IMR-90 (cell line): ENCODE measurements at regions not wholly inside any gene's neighbourhood (a gene's known extent, or its start where the extent isn't known, plus 50 kb on each side); places are given as distances from the start of the nearest gene placed in this dataset.

Experiments used
- ATAC-seq: fragments of 200-7000 bp; cut with Tn5 transposase; 2 replicates; pipeline ENCODE4 v1.9.1; 2020; ENCODE audit warnings: low read depth, mild to moderate bottlenecking, moderate library complexity
- BruUV-seq: library from RNA; stranded (reverse); fragments of 400-500 nt; replicated peaks from 2 replicates; lab custom pipeline; 2021; lab: Mats Ljungman, UMichigan
- CTCF ChIA-PET: fragments of 300-600 bp; formaldehyde crosslinking; extraction: SDS; loops from one replicate; lab custom pipeline; 2021; ENCODE audit warnings: antibody characterized with exemption; lab: Yijun Ruan, JAX
- POLR2A ChIA-PET: fragments of 300-600 bp; sonication (Branson Sonifier 250); formaldehyde crosslinking; loops from one replicate; lab custom pipeline; 2022; ENCODE audit warnings: antibody characterized with exemption; ENCODE audit not compliant: unreplicated experiment; lab: Charles Lee
- DNase-seq: peaks from one replicate; pipeline ENCODE4 v3.0.0; 2013
- H2AFZ ChIP-seq: replicated peaks from 2 replicates; pipeline ENCODE3; 2013; ENCODE audit warnings: low read length, mild to moderate bottlenecking; ENCODE audit not compliant: poor library complexity
- H2AK5ac ChIP-seq: 2 replicates; pipeline ENCODE4 v1.6.1; 2013; ENCODE audit warnings: low read depth, low read length, inconsistent platforms
- H2AK9ac ChIP-seq: replicated peaks from 2 replicates; pipeline ENCODE3; 2013; ENCODE audit warnings: mild to moderate bottlenecking, low read depth, low read length, moderate library complexity; ENCODE audit not compliant: poor library complexity
- H2BK120ac ChIP-seq: 2 replicates; pipeline ENCODE4 v1.6.1; 2013; ENCODE audit warnings: low read depth, low read length, inconsistent platforms
- H2BK15ac ChIP-seq: 3 replicates; pipeline ENCODE4 v1.6.1; 2013; ENCODE audit warnings: low read depth, low read length, inconsistent platforms
- H2BK20ac ChIP-seq: 2 replicates; pipeline ENCODE4 v1.6.1; 2013; ENCODE audit warnings: low read depth, mild to moderate bottlenecking, inconsistent platforms, low read length, moderate library complexity
- H2BK5ac ChIP-seq: 2 replicates; pipeline ENCODE4 v1.6.1; 2013; ENCODE audit warnings: mild to moderate bottlenecking, low read depth, low read length, inconsistent platforms; ENCODE audit not compliant: poor library complexity, severe bottlenecking
- H3K14ac ChIP-seq: replicated peaks from 2 replicates; pipeline ENCODE4 v1.6.1; 2013; ENCODE audit warnings: low read depth, low read length, inconsistent platforms
- H3K18ac ChIP-seq: 2 replicates; pipeline ENCODE4 v1.6.1; 2013; ENCODE audit warnings: low read depth, low read length, control low read depth
- H3K23ac ChIP-seq: 2 replicates; pipeline ENCODE4 v1.6.1; 2013; ENCODE audit warnings: low read depth, low read length, inconsistent platforms
- H3K27ac ChIP-seq: 2 replicates; pipeline ENCODE4 v1.5.1; 2013; ENCODE audit warnings: mild to moderate bottlenecking, control low read depth, low read length; ENCODE audit not compliant: insufficient read depth
- H3K27me3 ChIP-seq: 2 replicates; pipeline ENCODE4 v1.6.1; 2013; ENCODE audit warnings: low read length; ENCODE audit not compliant: control insufficient read depth, insufficient read depth
- H3K36me3 ChIP-seq: 2 replicates; pipeline ENCODE4 v1.6.1; 2013; ENCODE audit warnings: low read length, mixed read lengths; ENCODE audit not compliant: control insufficient read depth, insufficient read depth
- H3K4ac ChIP-seq: 2 replicates; pipeline ENCODE4 v1.6.1; 2013; ENCODE audit warnings: low read depth, low read length, inconsistent platforms
- H3K4me1 ChIP-seq: 2 replicates; pipeline ENCODE4 v1.6.1; 2013; ENCODE audit warnings: low read length, mixed read lengths; ENCODE audit not compliant: control insufficient read depth, insufficient read depth
- H3K4me2 ChIP-seq: 2 replicates; pipeline ENCODE4 v1.6.1; 2013; ENCODE audit warnings: low read depth, mild to moderate bottlenecking, control low read depth, low read length, moderate library complexity
- H3K4me3 ChIP-seq: 2 replicates; pipeline ENCODE4 v1.5.1; 2013; ENCODE audit warnings: low read depth, mild to moderate bottlenecking, control low read depth, low read length, moderate library complexity; ENCODE audit not compliant: insufficient read depth
- H3K56ac ChIP-seq: 2 replicates; pipeline ENCODE4 v1.6.1; 2013; ENCODE audit warnings: low read length, inconsistent platforms; ENCODE audit not compliant: insufficient read depth; ENCODE audit errors: extremely low read depth
- H3K79me1 ChIP-seq, 2 experiments: 2 replicates each; pipeline ENCODE4 v1.6.1; 2013; ENCODE audit warnings: low read length in 2 of 2, inconsistent platforms in 1 of 2, low read depth in 1 of 2
- H3K9ac ChIP-seq: 2 replicates; pipeline ENCODE4 v1.6.1; 2013; ENCODE audit warnings: low read depth, low read length, control low read depth
- H3K9me1 ChIP-seq: 2 replicates; pipeline ENCODE4 v1.6.1; 2013; ENCODE audit warnings: low read length, inconsistent platforms; ENCODE audit not compliant: insufficient read depth
- H3K9me3 ChIP-seq: 2 replicates; pipeline ENCODE4 v1.6.1; 2013; ENCODE audit warnings: low read length; ENCODE audit not compliant: control insufficient read depth, insufficient read depth
- H4K20me1 ChIP-seq: 2 replicates; pipeline ENCODE4 v1.6.1; 2013; ENCODE audit warnings: low read length, inconsistent platforms; ENCODE audit not compliant: insufficient read depth
- H4K5ac ChIP-seq: 2 replicates; pipeline ENCODE4 v1.6.1; 2013; ENCODE audit warnings: mild to moderate bottlenecking, low read depth, low read length, control low read depth
- H4K8ac ChIP-seq, 2 experiments: 2 replicates each; pipeline ENCODE4 v1.6.1; 2013; ENCODE audit warnings: low read depth in 2 of 2, low read length in 2 of 2, control low read depth in 1 of 2, inconsistent platforms in 1 of 2
- H4K91ac ChIP-seq: 2 replicates; pipeline ENCODE4 v1.6.1; 2013; ENCODE audit warnings: low read depth, low read length, inconsistent platforms; ENCODE audit not compliant: insufficient read depth
- BHLHE40 ChIP-seq: fragments of 150-350 bp; IDR thresholded peaks from 2 replicates; pipeline ENCODE4 v1.6.1; 2016; ENCODE audit warnings: mild to moderate bottlenecking, low read depth, low read length
- CHD1 ChIP-seq: IDR thresholded peaks from 2 replicates; pipeline ENCODE4 v1.6.1; 2012; ENCODE audit warnings: low read depth, low read length, improper control_type of control experiment
- CTCF ChIP-seq: conservative IDR thresholded peaks from 2 replicates; pipeline ENCODE4 v1.5.1; 2012; ENCODE audit warnings: mild to moderate bottlenecking, low read depth, low read length, improper control_type of control experiment
- ELK1 ChIP-seq: fragments of 150-350 bp; IDR thresholded peaks from 2 replicates; pipeline ENCODE4 v1.6.1; 2016; ENCODE audit warnings: low read depth, mild to moderate bottlenecking, low read length, moderate library complexity, borderline replicate concordance
- FOS ChIP-seq: fragments of 150-350 bp; IDR thresholded peaks from 2 replicates; pipeline ENCODE4 v1.6.1; 2016; ENCODE audit warnings: low read depth, low read length
- MAFK ChIP-seq: IDR thresholded peaks from 2 replicates; pipeline ENCODE4 v1.6.1; 2012; ENCODE audit warnings: low read depth, low read length, improper control_type of control experiment
- MAZ ChIP-seq: IDR thresholded peaks from 2 replicates; pipeline ENCODE4 v1.6.1; 2012; ENCODE audit warnings: low read depth, mild to moderate bottlenecking, low read length, improper control_type of control experiment, moderate library complexity, borderline replicate concordance
- MXI1 ChIP-seq: IDR thresholded peaks from 2 replicates; pipeline ENCODE4 v1.6.1; 2012; ENCODE audit warnings: low read depth, mild to moderate bottlenecking, low read length, moderate library complexity, borderline replicate concordance
- NFE2L2 ChIP-seq: fragments of 150-350 bp; IDR thresholded peaks from 2 replicates; pipeline ENCODE4 v1.6.1; 2016; ENCODE audit warnings: low read depth, mild to moderate bottlenecking, low read length
- POLR2A ChIP-seq: IDR thresholded peaks from 2 replicates; pipeline ENCODE4 v1.6.1; 2012; ENCODE audit warnings: mild to moderate bottlenecking, low read depth, low read length
- RAD21 ChIP-seq: IDR thresholded peaks from 2 replicates; pipeline ENCODE4 v1.6.1; 2012; ENCODE audit warnings: low read length, improper control_type of control experiment
- RFX5 ChIP-seq: IDR thresholded peaks from 2 replicates; pipeline ENCODE4 v1.8.0; 2012; ENCODE audit warnings: low read depth, mild to moderate bottlenecking, low read length, moderate library complexity
- SMC3 ChIP-seq: fragments of 150-350 bp; IDR thresholded peaks from 2 replicates; pipeline ENCODE4 v1.6.1; 2016; ENCODE audit warnings: low read depth, mild to moderate bottlenecking, antibody characterized with exemption, low read length, moderate library complexity
- USF2 ChIP-seq: fragments of 150-350 bp; IDR thresholded peaks from 2 replicates; pipeline ENCODE4 v1.6.1; 2017; ENCODE audit warnings: mild to moderate bottlenecking, antibody characterized with exemption, low read length, low read depth
- WGBS, 2 experiments: methylation state at CpG; one replicate each; pipeline versions ENCODE4 v1.1.5 to v1.1.7; 2013; ENCODE audit warnings: missing lambda C conversion rate in 2 of 2; ENCODE audit not compliant: insufficient read length in 1 of 2; ENCODE audit errors: extremely low coverage in 2 of 2; 5-methylcytosine and 5-hydroxymethylcytosine counted together
- dilution Hi-C: fragments of 300-500 bp; cut with HindIII; formaldehyde crosslinking; loops from one replicate; pipeline ENCODE4 v1.14.3; 2018; ENCODE audit warnings: low sequenced_read_pairs; ENCODE audit not compliant: unreplicated experiment
- in situ Hi-C: fragments of 300-500 bp; cut with MboI; formaldehyde crosslinking; loops from 3 replicates; pipeline ENCODE4 v1.14.3; 2019; ENCODE audit warnings: low sequenced_read_pairs, inconsistent platforms, mixed read lengths
- intact Hi-C: fragments of 100-400 bp; cut with micrococcal nuclease; formaldehyde crosslinking; loops from 2 replicates; pipeline ENCODE4 v1.10.0; 2022

- no peak overlapping the region for H3K23ac ChIP-seq
- no peak overlapping the region for H2BK120ac ChIP-seq
- H4K20me1 ChIP-seq = no peaks in the 10 kb centered on the region
- no peaks in the 10 kb centered on the region; the same call in 1 of the 2 replicates for H3K27me3 ChIP-seq
- no peak overlapping the region for H2BK20ac ChIP-seq
- H3K36me3 ChIP-seq = no peaks in the 10 kb centered on the region
- dilution Hi-C loops (no loop called here), intact Hi-C loops (loop anchor here (5.0 kb wide), 1 partner anchor 85 kb away; no protein-coding TSS in a partner anchor), in situ Hi-C loops (no loop called here)
- no peak overlapping the region for H3K18ac ChIP-seq
- H3K9me1 ChIP-seq = no peaks in the 10 kb centered on the region
- H2BK5ac ChIP-seq = no peak overlapping the region
- H3K4me3 ChIP-seq = no peak overlapping the region
- ATAC-seq = no peak
- no peak overlapping the region for H3K4me2 ChIP-seq
- BruUV-seq = no TSS peak
- no peak overlapping the region for H2AK5ac ChIP-seq
- H4K91ac ChIP-seq = no peak overlapping the region
- peaks cover 3% of the 10 kb centered on the region; the same call in 1 of the 2 replicates for H3K9me3 ChIP-seq
- H3K79me1 ChIP-seq = no peaks in the 10 kb centered on the region
- no peak overlapping the region for H4K8ac ChIP-seq
- no peak for TF ChIP-seq CHD1
- TF ChIP-seq RFX5 = no peak
- no peak for TF ChIP-seq SMC3
- no peak for TF ChIP-seq CTCF
- no peak for TF ChIP-seq MAFK
- TF ChIP-seq BHLHE40 = no peak
- TF ChIP-seq POLR2A = no peak
- TF ChIP-seq USF2 = no peak
- TF ChIP-seq ELK1 = no peak
- no peak for TF ChIP-seq NFE2L2
- no peak for TF ChIP-seq MXI1
- TF ChIP-seq RAD21 = no peak
- no peak for TF ChIP-seq FOS
- TF ChIP-seq MAZ = no peak
- peak overlapping the region; percentile 42 for H2AK9ac ChIP-seq
- H2BK15ac ChIP-seq = no peak overlapping the region
- H3K4me1 ChIP-seq = no peaks in the 10 kb centered on the region
- no peak overlapping the region for H3K27ac ChIP-seq
- 43% methylated on average over 3 of the region's 4 CpGs; no CpG with 5 or more reads in 1 of the 2 experiments for WGBS, 2 experiments
- H2AFZ ChIP-seq = no peak overlapping the region
- ChIA-PET POLR2A (no interaction called here), CTCF (no interaction called here)
- no peak overlapping the region for H4K5ac ChIP-seq
- no peak overlapping the region for H3K56ac ChIP-seq
- no peak overlapping the region for H3K4ac ChIP-seq
- H3K14ac ChIP-seq = no peak overlapping the region
- H3K9ac ChIP-seq = no peak overlapping the region
- no peak for DNase-seq
These were observed 319.6 kb upstream of the DCN start for GRCh38 chr12:91502208-91502607.
